ENCODE measurements at regions not wholly inside any gene's neighbourhood (a gene's known extent, or its start where the extent isn't known, plus 50 kb on each side); places are given as distances from the start of the nearest gene placed in this dataset.

GRCh38 chr7:4436936-4437335, 245.2 kb upstream of the FOXK1 start:
- H3K4me3 Mint-ChIP-seq (ENCODE audit: low read depth, unreplicated experiment), result no peak overlapping the region
- CTCF ChIA-PET, result interaction anchor here (0.6 kb wide), 1 partner anchor 1569 kb away, joined by 4 read pairs; no protein-coding TSS in a partner anchor

GRCh38 chr7:4437916-4438315, 244.2 kb upstream of the FOXK1 start:
- peaks cover 15% of the 10 kb centered on the region for H3K4me1 Mint-ChIP-seq (ENCODE audit: low read depth, unreplicated experiment)
- no peak overlapping the region for H3K27ac Mint-ChIP-seq (ENCODE audit: unreplicated experiment)
- H3K36me3 Mint-ChIP-seq (ENCODE audit: insufficient read depth, unreplicated experiment), result no peaks in the 10 kb centered on the region
- H3K27me3 Mint-ChIP-seq (ENCODE audit: unreplicated experiment), result peaks cover 62% of the 10 kb centered on the region
- no peaks in the 10 kb centered on the region for H3K9me3 Mint-ChIP-seq (ENCODE audit: low read depth, unreplicated experiment)
- TF ChIP-seq CTCF (IDR thresholded peaks at IDR 0.05; ENCODE audit: unreplicated experiment), result no peak
- BruUV-seq (replicated peaks), result no TSS peak
- H3K4me3 Mint-ChIP-seq (ENCODE audit: low read depth, unreplicated experiment), result no peak overlapping the region
- intact Hi-C loops (cut with micrococcal nuclease; ENCODE audit: unreplicated experiment), result no loop called here
- CTCF ChIA-PET, result no interaction called here
- no peak for DNase-seq

More at GRCh38 chr7:4436936-4437335, 245.2 kb upstream of the FOXK1 start:
- H3K4me1 Mint-ChIP-seq (ENCODE audit: low read depth, unreplicated experiment), result peaks cover 15% of the 10 kb centered on the region
- no peak overlapping the region for H3K27ac Mint-ChIP-seq (ENCODE audit: unreplicated experiment)
- H3K27me3 Mint-ChIP-seq (ENCODE audit: unreplicated experiment), result peaks cover 62% of the 10 kb centered on the region
- intact Hi-C loops (cut with micrococcal nuclease; ENCODE audit: unreplicated experiment), result no loop called here
- DNase-seq, result no peak
- no TSS peak for BruUV-seq (replicated peaks)
- TF ChIP-seq CTCF (IDR thresholded peaks at IDR 0.05; ENCODE audit: unreplicated experiment), result no peak
- no peaks in the 10 kb centered on the region for H3K36me3 Mint-ChIP-seq (ENCODE audit: insufficient read depth, unreplicated experiment)
- no peaks in the 10 kb centered on the region for H3K9me3 Mint-ChIP-seq (ENCODE audit: low read depth, unreplicated experiment)

GRCh38 chr7:4438723-4439245, 243.3 kb upstream of the FOXK1 start:
- CTCF ChIA-PET, result no interaction called here
- Mint-ChIP-seq H3K4me3 (ENCODE audit: low read depth, unreplicated experiment) (no peak overlapping the region), H3K27me3 (ENCODE audit: unreplicated experiment) (peaks cover 57% of the 10 kb centered on the region), H3K36me3 (ENCODE audit: insufficient read depth, unreplicated experiment) (no peaks in the 10 kb centered on the region), H3K4me1 (ENCODE audit: low read depth, unreplicated experiment) (peaks cover 15% of the 10 kb centered on the region), H3K9me3 (ENCODE audit: low read depth, unreplicated experiment) (no peaks in the 10 kb centered on the region), H3K27ac (ENCODE audit: unreplicated experiment) (no peak overlapping the region)
- no peak for TF ChIP-seq CTCF (IDR thresholded peaks at IDR 0.05; ENCODE audit: unreplicated experiment)
- DNase-seq, result no peak
- no TSS peak for BruUV-seq (replicated peaks)
- intact Hi-C loops (cut with micrococcal nuclease; ENCODE audit: unreplicated experiment), result no loop called here

DNA sequence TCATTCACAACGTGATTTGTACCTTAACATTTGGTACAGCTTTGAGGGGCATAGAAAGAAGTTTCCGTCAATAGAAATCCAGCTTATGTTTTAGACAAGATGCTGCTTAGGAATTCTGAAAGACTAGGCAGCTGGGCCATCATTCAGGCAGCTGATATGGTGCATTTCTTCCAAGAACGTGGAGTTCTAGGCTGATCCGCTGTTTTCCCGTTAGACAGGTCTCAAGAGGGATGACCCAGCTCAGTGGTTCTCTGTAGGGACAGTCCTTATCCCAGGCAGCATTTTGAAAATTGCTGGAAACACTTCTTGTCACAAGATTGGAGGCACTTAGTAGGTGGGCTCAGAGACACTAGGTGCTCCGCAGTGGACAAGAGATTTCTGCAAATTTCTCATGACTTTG, 242.7 kb upstream of the FOXK1 start:
- BruUV-seq (replicated peaks), result no TSS peak
- H3K4me1 Mint-ChIP-seq (ENCODE audit: low read depth, unreplicated experiment), result peaks cover 15% of the 10 kb centered on the region

More for the DNA sequence above, 242.7 kb upstream of the FOXK1 start:
- Mint-ChIP-seq H3K36me3 (ENCODE audit: insufficient read depth, unreplicated experiment) (no peaks in the 10 kb centered on the region), H3K9me3 (ENCODE audit: low read depth, unreplicated experiment) (no peaks in the 10 kb centered on the region), H3K4me3 (ENCODE audit: low read depth, unreplicated experiment) (no peak overlapping the region), H3K27me3 (ENCODE audit: unreplicated experiment) (peaks cover 51% of the 10 kb centered on the region), H3K27ac (ENCODE audit: unreplicated experiment) (no peak overlapping the region)
- DNase-seq, result no peak
- CTCF ChIA-PET, result no interaction called here
- TF ChIP-seq CTCF (IDR thresholded peaks at IDR 0.05; ENCODE audit: unreplicated experiment), result no peak
- intact Hi-C loops (cut with micrococcal nuclease; ENCODE audit: unreplicated experiment), result no loop called here
